ENCODE measurements at regions not wholly inside any gene's neighbourhood (a gene's known extent, or its start where the extent isn't known, plus 50 kb on each side); places are given as distances from the start of the nearest gene placed in this dataset.

GRCh38 chr12:3958534-3958933 lies 85.3 kb upstream of the PARP11 start:
- H3K9ac ChIP-seq (ENCODE audit: low read length) = no peak overlapping the region
- H3K9me3 ChIP-seq (ENCODE audit: insufficient read depth, low read depth, low read length) = no peaks in the 10 kb centered on the region
- H3K36me3 ChIP-seq (ENCODE audit: control insufficient read depth in 1 of 2, insufficient read depth in 2 of 2, low read length in 2 of 2) = no peaks in the 10 kb centered on the region
- H2BK120ac ChIP-seq (ENCODE audit: insufficient read depth, low read length, poor library complexity) = no peak overlapping the region
- H3K27ac ChIP-seq (ENCODE audit: low read depth, low read length) = no peak overlapping the region
- no peak overlapping the region for H3K14ac ChIP-seq (ENCODE audit: low read length)
- no peak overlapping the region for H3K4ac ChIP-seq (ENCODE audit: low read depth, low read length)
- no peak overlapping the region for H2AFZ ChIP-seq (ENCODE audit: insufficient read depth, low read length, poor library complexity)
- H3K79me1 ChIP-seq (ENCODE audit: low read length) = peaks cover 14% of the 10 kb centered on the region
- DNase-seq = no peak
- no peak overlapping the region for H4K12ac ChIP-seq (ENCODE audit: low read depth, low read length)
- H3K4me3 ChIP-seq (ENCODE audit: low read depth, low read length) = no peak overlapping the region
- H3K27me3 ChIP-seq (ENCODE audit: insufficient read depth, low read length) = peaks cover 3% of the 10 kb centered on the region
- no peak overlapping the region for H4K8ac ChIP-seq (ENCODE audit: low read depth, low read length)
- H2AK5ac ChIP-seq (ENCODE audit: low read length) = no peak overlapping the region
- peak overlapping the region; percentile 2 for H2BK12ac ChIP-seq (ENCODE audit: low read length)
- no peak overlapping the region for H3K4me2 ChIP-seq (ENCODE audit: low read length)
- WGBS (ENCODE audit: extremely low coverage, insufficient coverage, insufficient read length) = no CpG with 5 or more reads among the region's 6 CpGs
- peaks cover 9 to 14% of the 10 kb centered on the region in 2 experiments for H3K4me1 ChIP-seq (ENCODE audit: control insufficient read depth in 1 of 2, insufficient read depth in 2 of 2, low read length in 2 of 2)
- H3K79me2 ChIP-seq (ENCODE audit: control insufficient read depth, insufficient read depth, low read length, poor library complexity) = no peaks in the 10 kb centered on the region
- H3K18ac ChIP-seq (ENCODE audit: low read length) = no peak overlapping the region
- H4K91ac ChIP-seq (ENCODE audit: low read depth, low read length) = no peak overlapping the region
- no peak overlapping the region for H3K23ac ChIP-seq (ENCODE audit: low read length)
- no peak overlapping the region for H2BK5ac ChIP-seq (ENCODE audit: low read depth, low read length, poor library complexity)

GRCh38 chr12:3951380-3952135 lies 78.4 kb upstream of the PARP11 start:
- no peak for DNase-seq
- H4K91ac ChIP-seq (ENCODE audit: low read depth, low read length) = peak overlapping the region; percentile 13
- H2BK5ac ChIP-seq (ENCODE audit: low read depth, low read length, poor library complexity) = no peak overlapping the region
- no peak overlapping the region for H4K8ac ChIP-seq (ENCODE audit: low read depth, low read length)
- H3K9ac ChIP-seq (ENCODE audit: low read length) = no peak overlapping the region
- no peak overlapping the region for H2BK12ac ChIP-seq (ENCODE audit: low read length)
- no CpG with 5 or more reads among the region's 23 CpGs for WGBS (ENCODE audit: extremely low coverage, insufficient coverage, insufficient read length)
- no peak overlapping the region for H3K23ac ChIP-seq (ENCODE audit: low read length)
- H4K12ac ChIP-seq (ENCODE audit: low read depth, low read length) = no peak overlapping the region
- no peak overlapping the region for H2AK5ac ChIP-seq (ENCODE audit: low read length)
- H3K36me3 ChIP-seq (ENCODE audit: control insufficient read depth in 1 of 2, insufficient read depth in 2 of 2, low read length in 2 of 2) = no peaks in the 10 kb centered on the region
- no peak overlapping the region for H3K4me2 ChIP-seq (ENCODE audit: low read length)
- no peak overlapping the region for H3K27ac ChIP-seq (ENCODE audit: low read depth, low read length)
- no peak overlapping the region for H3K4me3 ChIP-seq (ENCODE audit: low read depth, low read length)
- no peaks in the 10 kb centered on the region for H3K27me3 ChIP-seq (ENCODE audit: insufficient read depth, low read length)
- H2BK120ac ChIP-seq (ENCODE audit: insufficient read depth, low read length, poor library complexity) = no peak overlapping the region
- H3K18ac ChIP-seq (ENCODE audit: low read length) = no peak overlapping the region
- H3K9me3 ChIP-seq (ENCODE audit: insufficient read depth, low read depth, low read length) = peaks cover 3% of the 10 kb centered on the region
- no peak overlapping the region for H3K4ac ChIP-seq (ENCODE audit: low read depth, low read length)
- peaks cover 0 to 4% of the 10 kb centered on the region in 2 experiments for H3K4me1 ChIP-seq (ENCODE audit: control insufficient read depth in 1 of 2, insufficient read depth in 2 of 2, low read length in 2 of 2)
- H2AFZ ChIP-seq (ENCODE audit: insufficient read depth, low read length, poor library complexity) = no peak overlapping the region
- no peaks in the 10 kb centered on the region for H3K79me2 ChIP-seq (ENCODE audit: control insufficient read depth, insufficient read depth, low read length, poor library complexity)
- H3K79me1 ChIP-seq (ENCODE audit: low read length) = peaks cover 1% of the 10 kb centered on the region
- no peak overlapping the region for H3K14ac ChIP-seq (ENCODE audit: low read length)

GRCh38 chr12:3950714-3951320 lies 77.6 kb upstream of the PARP11 start:
- no peaks in the 10 kb centered on the region for H3K27me3 ChIP-seq (ENCODE audit: insufficient read depth, low read length)
- H2BK5ac ChIP-seq (ENCODE audit: low read depth, low read length, poor library complexity) = no peak overlapping the region
- DNase-seq = no peak
- H4K12ac ChIP-seq (ENCODE audit: low read depth, low read length) = no peak overlapping the region
- no peaks in the 10 kb centered on the region for H3K36me3 ChIP-seq (ENCODE audit: control insufficient read depth in 1 of 2, insufficient read depth in 2 of 2, low read length in 2 of 2)
- H3K14ac ChIP-seq (ENCODE audit: low read length) = no peak overlapping the region
- H3K9me3 ChIP-seq (ENCODE audit: insufficient read depth, low read depth, low read length) = peaks cover 3% of the 10 kb centered on the region
- no peak overlapping the region for H3K9ac ChIP-seq (ENCODE audit: low read length)
- H3K27ac ChIP-seq (ENCODE audit: low read depth, low read length) = no peak overlapping the region
- H3K4me2 ChIP-seq (ENCODE audit: low read length) = no peak overlapping the region
- no peaks in the 10 kb centered on the region for H3K79me2 ChIP-seq (ENCODE audit: control insufficient read depth, insufficient read depth, low read length, poor library complexity)
- H3K23ac ChIP-seq (ENCODE audit: low read length) = no peak overlapping the region
- H3K4me1 ChIP-seq (ENCODE audit: control insufficient read depth in 1 of 2, insufficient read depth in 2 of 2, low read length in 2 of 2) = peaks cover 0 to 4% of the 10 kb centered on the region in 2 experiments
- H3K4ac ChIP-seq (ENCODE audit: low read depth, low read length) = no peak overlapping the region
- peak overlapping the region; percentile 63 for H4K91ac ChIP-seq (ENCODE audit: low read depth, low read length)
- H3K79me1 ChIP-seq (ENCODE audit: low read length) = peaks cover 1% of the 10 kb centered on the region
- no CpG with 5 or more reads among the region's 7 CpGs for WGBS (ENCODE audit: extremely low coverage, insufficient coverage, insufficient read length)
- no peak overlapping the region for H3K4me3 ChIP-seq (ENCODE audit: low read depth, low read length)
- no peak overlapping the region for H2AK5ac ChIP-seq (ENCODE audit: low read length)
- no peak overlapping the region for H3K18ac ChIP-seq (ENCODE audit: low read length)
- H2AFZ ChIP-seq (ENCODE audit: insufficient read depth, low read length, poor library complexity) = no peak overlapping the region
- no peak overlapping the region for H2BK120ac ChIP-seq (ENCODE audit: insufficient read depth, low read length, poor library complexity)
- H4K8ac ChIP-seq (ENCODE audit: low read depth, low read length) = no peak overlapping the region
- no peak overlapping the region for H2BK12ac ChIP-seq (ENCODE audit: low read length)

- no peak overlapping the region for H3K23ac ChIP-seq (ENCODE audit: low read length)
- H2BK120ac ChIP-seq (ENCODE audit: insufficient read depth, low read length, poor library complexity) = no peak overlapping the region
- no peak overlapping the region for H2AFZ ChIP-seq (ENCODE audit: insufficient read depth, low read length, poor library complexity)
- H4K8ac ChIP-seq (ENCODE audit: low read depth, low read length) = no peak overlapping the region
- H3K14ac ChIP-seq (ENCODE audit: low read length) = no peak overlapping the region
- no CpG with 5 or more reads among the region's 5 CpGs for WGBS (ENCODE audit: extremely low coverage, insufficient coverage, insufficient read length)
- H3K18ac ChIP-seq (ENCODE audit: low read length) = no peak overlapping the region
- no peak overlapping the region for H3K4me3 ChIP-seq (ENCODE audit: low read depth, low read length)
- H3K36me3 ChIP-seq (ENCODE audit: control insufficient read depth in 1 of 2, insufficient read depth in 2 of 2, low read length in 2 of 2) = no peaks in the 10 kb centered on the region
- no peak overlapping the region for H4K12ac ChIP-seq (ENCODE audit: low read depth, low read length)
- no peak overlapping the region for H3K9ac ChIP-seq (ENCODE audit: low read length)
- H3K4me2 ChIP-seq (ENCODE audit: low read length) = no peak overlapping the region
- no peak overlapping the region for H2BK5ac ChIP-seq (ENCODE audit: low read depth, low read length, poor library complexity)
- H3K4me1 ChIP-seq (ENCODE audit: control insufficient read depth in 1 of 2, insufficient read depth in 2 of 2, low read length in 2 of 2) = peaks cover 0 to 4% of the 10 kb centered on the region in 2 experiments
- no peak overlapping the region for H2AK5ac ChIP-seq (ENCODE audit: low read length)
- no peak overlapping the region for H2BK12ac ChIP-seq (ENCODE audit: low read length)
- peaks cover 1% of the 10 kb centered on the region for H3K79me1 ChIP-seq (ENCODE audit: low read length)
- no peaks in the 10 kb centered on the region for H3K79me2 ChIP-seq (ENCODE audit: control insufficient read depth, insufficient read depth, low read length, poor library complexity)
- H4K91ac ChIP-seq (ENCODE audit: low read depth, low read length) = no peak overlapping the region
- H3K27ac ChIP-seq (ENCODE audit: low read depth, low read length) = no peak overlapping the region
- no peaks in the 10 kb centered on the region for H3K27me3 ChIP-seq (ENCODE audit: insufficient read depth, low read length)
- DNase-seq = no peak
- peaks cover 3% of the 10 kb centered on the region for H3K9me3 ChIP-seq (ENCODE audit: insufficient read depth, low read depth, low read length)
- H3K4ac ChIP-seq (ENCODE audit: low read depth, low read length) = no peak overlapping the region
These were observed 74.6 kb upstream of the PARP11 start for GRCh38 chr12:3947781-3948180.
